Inflammatory macrophage treated with lipopolysaccharide for 1 hour (primary cell): ENCODE measurements at regions not wholly inside any gene's neighbourhood (a gene's known extent, or its start where the extent isn't known, plus 50 kb on each side); places are given as distances from the start of the nearest gene placed in this dataset.
A peak's percentile ranks its signal among the peaks of the same experiment; 100 is the strongest.

Experiments used
- DNase-seq, 2 donors: peaks; one replicate each; pipeline ENCODE4 v3.0.0-alpha.2; 2020 to 2022

- DNase-seq, result no peak
Observed at GRCh38 chr11:115745066-115745465, 240.9 kb upstream of the CADM1 start.

GRCh38 chr11:115743719-115744118 lies 239.5 kb upstream of the CADM1 start:
- DNase-seq, result no peak

GRCh38 chr11:115741376-115742107 lies 237.3 kb upstream of the CADM1 start:
- DNase-seq, result no peak

GRCh38 chr11:115740324-115740723 lies 236.1 kb upstream of the CADM1 start:
- DNase-seq, result peak in 1 of 2 donors; percentile 50

GRCh38 chr11:115739878-115740277 lies 235.7 kb upstream of the CADM1 start:
- DNase-seq, result no peak

GRCh38 chr11:115739146-115739545 lies 234.9 kb upstream of the CADM1 start:
- DNase-seq, result no peak

GRCh38 chr11:115737875-115738274 lies 233.7 kb upstream of the CADM1 start:
- no peak for DNase-seq

GRCh38 chr11:115736146-115736545 lies 231.9 kb upstream of the CADM1 start:
- no peak for DNase-seq

GRCh38 chr11:115724666-115725065 lies 220.5 kb upstream of the CADM1 start:
- no peak for DNase-seq

- no peak for DNase-seq
Observed at GRCh38 chr11:115722711-115723110, 218.5 kb upstream of the CADM1 start.

GRCh38 chr11:115721296-115721995 lies 217.2 kb upstream of the CADM1 start:
- no peak for DNase-seq

- no peak for DNase-seq
Observed at GRCh38 chr11:115720602-115721245, 216.5 kb upstream of the CADM1 start.

- DNase-seq, result no peak
Observed at GRCh38 chr11:115718945-115719344, 214.7 kb upstream of the CADM1 start.

- DNase-seq, result peak in 1 of 2 donors; percentile 10
Observed at GRCh38 chr11:115718106-115718505, 213.9 kb upstream of the CADM1 start.

- DNase-seq, result peak in 1 of 2 donors; percentile 42
Observed at GRCh38 chr11:115716601-115717529, 212.7 kb upstream of the CADM1 start.

GRCh38 chr11:115716080-115716479 lies 211.9 kb upstream of the CADM1 start:
- no peak for DNase-seq

GRCh38 chr11:115715251-115715770 lies 211.1 kb upstream of the CADM1 start:
- no peak for DNase-seq

GRCh38 chr11:115712296-115712695 lies 208.1 kb upstream of the CADM1 start:
- DNase-seq, result no peak

GRCh38 chr11:115710980-115711379 lies 206.8 kb upstream of the CADM1 start:
- DNase-seq, result no peak

- no peak for DNase-seq
Observed at GRCh38 chr11:115710426-115710825, 206.2 kb upstream of the CADM1 start.

- DNase-seq, result peak; percentile 77 to 81
Observed at GRCh38 chr11:115709297-115709696, 205.1 kb upstream of the CADM1 start.

GRCh38 chr11:115707180-115707905 lies 203.1 kb upstream of the CADM1 start:
- DNase-seq, result peak; percentile 83 to 97
